Activated naive CD8-positive, alpha-beta T cell treated with anti-CD3 and anti-CD28 coated beads for 36 hours (primary cell): ENCODE measurements at regions not wholly inside any gene's neighbourhood (a gene's known extent, or its start where the extent isn't known, plus 50 kb on each side); places are given as distances from the start of the nearest gene placed in this dataset.
"Not testable (repeated sequence)": the region's sequence is repeated elsewhere in the genome, so short reads cannot be mapped to it uniquely, and the experiment has no call there.

Experiments used
- DNase-seq: peaks from one replicate; pipeline ENCODE4 v3.0.0; 2021
- H3K27ac Mint-ChIP-seq: one replicate; pipeline ENCODE4 v1.8.0; 2022; ENCODE audit warnings: mild to moderate bottlenecking, moderate library complexity, mixed read lengths
- H3K27me3 Mint-ChIP-seq: one replicate; pipeline ENCODE4 v1.8.0; 2022; ENCODE audit warnings: mild to moderate bottlenecking, mixed read lengths
- H3K36me3 Mint-ChIP-seq: one replicate; pipeline ENCODE4 v1.8.0; 2021; ENCODE audit warnings: mild to moderate bottlenecking, mixed read lengths
- H3K4me1 Mint-ChIP-seq: one replicate; pipeline ENCODE4 v1.8.0; 2021; ENCODE audit warnings: mixed read lengths
- H3K4me3 Mint-ChIP-seq: one replicate; pipeline ENCODE4 v1.8.0; 2022; ENCODE audit warnings: mild to moderate bottlenecking, moderate library complexity, mixed read lengths
- H3K9me3 Mint-ChIP-seq: one replicate; pipeline ENCODE4 v1.8.0; 2022; ENCODE audit warnings: mixed read lengths

GRCh38 chr7:106713452-106713851 is 52.5 kb upstream of the CCDC71L start:
- H3K36me3 Mint-ChIP-seq, result peaks cover 12% of the 10 kb centered on the region
- H3K4me1 Mint-ChIP-seq, H3K4me3 Mint-ChIP-seq, H3K27ac Mint-ChIP-seq, DNase-seq, H3K27me3 Mint-ChIP-seq: not testable (repeated sequence)
- peaks cover 14% of the 10 kb centered on the region for H3K9me3 Mint-ChIP-seq

GRCh38 chr7:106714590-106715442 is 53.9 kb upstream of the CCDC71L start:
- not testable (repeated sequence) for H3K4me1 Mint-ChIP-seq, DNase-seq, H3K27me3 Mint-ChIP-seq, H3K4me3 Mint-ChIP-seq
- Mint-ChIP-seq H3K36me3 (peaks cover 19% of the 10 kb centered on the region), H3K27ac (peak overlapping the region; percentile 37), H3K9me3 (peaks cover 16% of the 10 kb centered on the region)

- Mint-ChIP-seq H3K4me3 (no peak overlapping the region), H3K4me1 (peaks cover 5% of the 10 kb centered on the region), H3K27me3 (no peaks in the 10 kb centered on the region), H3K36me3 (peaks cover 21% of the 10 kb centered on the region), H3K27ac (no peak overlapping the region), H3K9me3 (peaks cover 16% of the 10 kb centered on the region)
- no peak for DNase-seq
Observed at GRCh38 chr7:106715730-106716129, 54.8 kb upstream of the CCDC71L start.

GRCh38 chr7:106717254-106717954 is 56.4 kb upstream of the CCDC71L start:
- H3K9me3 Mint-ChIP-seq, result peaks cover 14% of the 10 kb centered on the region
- H3K27me3 Mint-ChIP-seq, result no peaks in the 10 kb centered on the region
- no peak for DNase-seq
- H3K27ac Mint-ChIP-seq, result no peak overlapping the region
- peaks cover 21% of the 10 kb centered on the region for H3K36me3 Mint-ChIP-seq
- no peak overlapping the region for H3K4me3 Mint-ChIP-seq
- peaks cover 5% of the 10 kb centered on the region for H3K4me1 Mint-ChIP-seq

GRCh38 chr7:106717955-106718871 is 57.3 kb upstream of the CCDC71L start:
- DNase-seq, result peak; percentile 78
- Mint-ChIP-seq H3K9me3 (peaks cover 14% of the 10 kb centered on the region), H3K27me3 (no peaks in the 10 kb centered on the region), H3K36me3 (peaks cover 21% of the 10 kb centered on the region), H3K4me3 (no peak overlapping the region), H3K27ac (no peak overlapping the region), H3K4me1 (peaks cover 5% of the 10 kb centered on the region)

- peaks cover 5% of the 10 kb centered on the region for H3K4me1 Mint-ChIP-seq
- no peak for DNase-seq
- H3K36me3 Mint-ChIP-seq, result peaks cover 8% of the 10 kb centered on the region
- H3K27ac Mint-ChIP-seq, result no peak overlapping the region
- peaks cover 5% of the 10 kb centered on the region for H3K9me3 Mint-ChIP-seq
- no peak overlapping the region for H3K4me3 Mint-ChIP-seq
- H3K27me3 Mint-ChIP-seq, result no peaks in the 10 kb centered on the region
Observed at GRCh38 chr7:106720641-106721040, 59.7 kb upstream of the CCDC71L start.

- Mint-ChIP-seq H3K27me3 (no peaks in the 10 kb centered on the region), H3K4me1 (peaks cover 5% of the 10 kb centered on the region), H3K9me3 (peaks cover 8% of the 10 kb centered on the region), H3K36me3 (peaks cover 8% of the 10 kb centered on the region), H3K4me3 (no peak overlapping the region), H3K27ac (no peak overlapping the region)
- DNase-seq, result no peak
Observed at GRCh38 chr7:106721816-106722785, 61.1 kb upstream of the CCDC71L start.

GRCh38 chr7:106723398-106723797 is 62.4 kb upstream of the CCDC71L start:
- DNase-seq, result no peak
- Mint-ChIP-seq H3K4me1 (peaks cover 5% of the 10 kb centered on the region), H3K27ac (no peak overlapping the region), H3K4me3 (no peak overlapping the region), H3K27me3 (no peaks in the 10 kb centered on the region), H3K36me3 (peaks cover 8% of the 10 kb centered on the region), H3K9me3 (peaks cover 8% of the 10 kb centered on the region)

- H3K4me3 Mint-ChIP-seq, result no peak overlapping the region
- peaks cover 7% of the 10 kb centered on the region for H3K9me3 Mint-ChIP-seq
- peaks cover 27% of the 10 kb centered on the region for H3K4me1 Mint-ChIP-seq
- no peak overlapping the region for H3K27ac Mint-ChIP-seq
- no peaks in the 10 kb centered on the region for H3K27me3 Mint-ChIP-seq
- DNase-seq, result no peak
- no peaks in the 10 kb centered on the region for H3K36me3 Mint-ChIP-seq
Observed at GRCh38 chr7:106729720-106730385, 68.9 kb upstream of the CCDC71L start.

- H3K27me3 Mint-ChIP-seq, result no peaks in the 10 kb centered on the region
- peaks cover 8% of the 10 kb centered on the region for H3K9me3 Mint-ChIP-seq
- no peak for DNase-seq
- H3K4me3 Mint-ChIP-seq, result no peak overlapping the region
- H3K27ac Mint-ChIP-seq, result no peak overlapping the region
- peaks cover 3% of the 10 kb centered on the region for H3K36me3 Mint-ChIP-seq
- H3K4me1 Mint-ChIP-seq, result peaks cover 34% of the 10 kb centered on the region
Observed at GRCh38 chr7:106731187-106731586, 70.2 kb upstream of the CCDC71L start.

GRCh38 chr7:106731646-106732444 is 70.9 kb upstream of the CCDC71L start:
- Mint-ChIP-seq H3K27me3 (no peaks in the 10 kb centered on the region), H3K9me3 (peaks cover 11% of the 10 kb centered on the region), H3K27ac (no peak overlapping the region), H3K4me1 (peaks cover 40% of the 10 kb centered on the region), H3K4me3 (no peak overlapping the region), H3K36me3 (peaks cover 5% of the 10 kb centered on the region)
- no peak for DNase-seq

GRCh38 chr7:106735637-106736036 is 74.7 kb upstream of the CCDC71L start:
- peaks cover 11% of the 10 kb centered on the region for H3K9me3 Mint-ChIP-seq
- H3K4me1 Mint-ChIP-seq, result peaks cover 35% of the 10 kb centered on the region

GRCh38 chr7:106736123-106736507 is 75.2 kb upstream of the CCDC71L start:
- H3K9me3 Mint-ChIP-seq, result peaks cover 11% of the 10 kb centered on the region
- no peaks in the 10 kb centered on the region for H3K27me3 Mint-ChIP-seq
- H3K27ac Mint-ChIP-seq, result peak overlapping the region; percentile 35
- no peak for DNase-seq
- H3K4me3 Mint-ChIP-seq, result no peak overlapping the region
- H3K4me1 Mint-ChIP-seq, result peaks cover 30% of the 10 kb centered on the region
- peaks cover 5% of the 10 kb centered on the region for H3K36me3 Mint-ChIP-seq

More at GRCh38 chr7:106735637-106736036, 74.7 kb upstream of the CCDC71L start:
- Mint-ChIP-seq H3K36me3 (peaks cover 5% of the 10 kb centered on the region), H3K4me3 (no peak overlapping the region), H3K27ac (no peak overlapping the region), H3K27me3 (no peaks in the 10 kb centered on the region)
- DNase-seq, result no peak
